GM13977 (cell line): ENCODE measurements at regions not wholly inside any gene's neighbourhood (a gene's known extent, or its start where the extent isn't known, plus 50 kb on each side); places are given as distances from the start of the nearest gene placed in this dataset.

Experiments used
- DNase-seq: peaks from one replicate; pipeline ENCODE4 v3.0.0; 2012; ENCODE audit warnings: low spot score
- in situ Hi-C: fragments of 300-500 bp; cut with MboI; formaldehyde crosslinking; loops from one replicate; pipeline ENCODE4 v1.12.0; 2022; ENCODE audit warnings: low sequenced_read_pairs, low pct_unique_long_range_greater_than_20kb, mixed read lengths, inconsistent platforms; ENCODE audit not compliant: unreplicated experiment
- TF ChIP-seq, protein P1 (sequence below): IDR thresholded peaks from 2 replicates; pipeline ENCODE4 v1.5.1; 2012; ENCODE audit warnings: mild to moderate bottlenecking, control low read depth; ENCODE audit not compliant: insufficient read depth; ENCODE audit errors: extremely low read depth, missing control alignments

DNA sequence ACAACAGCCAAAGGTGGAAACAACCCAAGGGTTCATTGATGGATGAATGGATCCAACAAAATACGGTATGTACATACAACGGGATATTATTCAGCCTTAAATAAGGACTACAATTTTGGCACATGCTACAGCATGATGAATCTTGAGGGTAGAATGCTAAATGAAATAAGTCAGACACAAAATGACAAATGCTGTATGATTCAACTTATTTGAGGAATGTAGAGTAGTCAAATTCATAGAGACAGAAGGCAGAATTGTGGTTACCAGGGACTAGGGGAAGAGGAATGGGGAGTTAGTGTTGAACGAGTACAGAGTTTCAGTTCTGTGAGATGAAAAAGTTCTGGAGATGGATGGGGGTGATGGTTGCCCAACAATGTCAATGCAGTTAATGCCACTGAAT is 118.0 kb upstream of the PAXBP1 start:
- in situ Hi-C loops, result no loop called here
- no peak for DNase-seq
- TF ChIP-seq, protein P1, sequence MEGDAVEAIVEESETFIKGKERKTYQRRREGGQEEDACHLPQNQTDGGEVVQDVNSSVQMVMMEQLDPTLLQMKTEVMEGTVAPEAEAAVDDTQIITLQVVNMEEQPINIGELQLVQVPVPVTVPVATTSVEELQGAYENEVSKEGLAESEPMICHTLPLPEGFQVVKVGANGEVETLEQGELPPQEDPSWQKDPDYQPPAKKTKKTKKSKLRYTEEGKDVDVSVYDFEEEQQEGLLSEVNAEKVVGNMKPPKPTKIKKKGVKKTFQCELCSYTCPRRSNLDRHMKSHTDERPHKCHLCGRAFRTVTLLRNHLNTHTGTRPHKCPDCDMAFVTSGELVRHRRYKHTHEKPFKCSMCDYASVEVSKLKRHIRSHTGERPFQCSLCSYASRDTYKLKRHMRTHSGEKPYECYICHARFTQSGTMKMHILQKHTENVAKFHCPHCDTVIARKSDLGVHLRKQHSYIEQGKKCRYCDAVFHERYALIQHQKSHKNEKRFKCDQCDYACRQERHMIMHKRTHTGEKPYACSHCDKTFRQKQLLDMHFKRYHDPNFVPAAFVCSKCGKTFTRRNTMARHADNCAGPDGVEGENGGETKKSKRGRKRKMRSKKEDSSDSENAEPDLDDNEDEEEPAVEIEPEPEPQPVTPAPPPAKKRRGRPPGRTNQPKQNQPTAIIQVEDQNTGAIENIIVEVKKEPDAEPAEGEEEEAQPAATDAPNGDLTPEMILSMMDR, result no peak

DNA sequence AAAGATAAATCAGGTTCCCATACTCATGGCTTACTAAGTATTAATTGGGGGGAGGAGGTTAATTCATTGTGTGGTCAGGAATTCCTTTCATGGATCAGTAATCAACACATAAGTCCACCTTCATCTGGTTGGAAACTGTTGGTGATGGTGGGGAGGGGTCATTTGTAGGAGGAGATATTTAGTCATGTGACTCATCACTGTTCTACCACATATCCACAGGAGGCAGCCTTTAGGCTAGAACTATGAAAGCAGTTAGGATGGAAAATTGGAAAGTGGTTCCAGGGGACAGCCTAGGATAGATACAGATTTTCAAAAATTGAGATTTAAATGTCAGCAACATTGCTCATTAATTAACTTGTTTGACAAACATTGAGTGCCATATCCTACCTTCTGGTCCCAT is 122.8 kb upstream of the PAXBP1 start:
- no peak for DNase-seq
- in situ Hi-C loops, result no loop called here
- TF ChIP-seq, protein P1, result no peak

DNA sequence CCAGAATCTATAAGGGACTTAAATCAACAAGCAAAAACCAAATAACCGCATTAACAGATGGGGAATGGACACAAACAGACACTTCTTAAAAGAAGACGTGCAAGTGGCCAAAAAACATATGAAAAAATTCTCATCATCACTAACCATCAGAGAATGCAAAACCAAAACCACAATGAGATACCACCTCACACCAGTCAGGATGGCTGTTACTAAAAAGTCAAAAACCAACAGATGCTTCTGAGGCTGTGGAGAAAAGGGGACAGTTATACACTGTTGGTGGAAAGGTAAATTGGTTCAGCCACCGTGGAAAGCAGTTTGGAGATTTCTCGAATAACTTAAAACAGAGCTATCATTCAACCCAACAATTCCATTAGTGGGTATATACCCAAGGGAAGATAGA is 124.9 kb upstream of the OLIG2 start:
- in situ Hi-C loops, result no loop called here
- DNase-seq, result no peak
- TF ChIP-seq, protein P1, result no peak

DNA sequence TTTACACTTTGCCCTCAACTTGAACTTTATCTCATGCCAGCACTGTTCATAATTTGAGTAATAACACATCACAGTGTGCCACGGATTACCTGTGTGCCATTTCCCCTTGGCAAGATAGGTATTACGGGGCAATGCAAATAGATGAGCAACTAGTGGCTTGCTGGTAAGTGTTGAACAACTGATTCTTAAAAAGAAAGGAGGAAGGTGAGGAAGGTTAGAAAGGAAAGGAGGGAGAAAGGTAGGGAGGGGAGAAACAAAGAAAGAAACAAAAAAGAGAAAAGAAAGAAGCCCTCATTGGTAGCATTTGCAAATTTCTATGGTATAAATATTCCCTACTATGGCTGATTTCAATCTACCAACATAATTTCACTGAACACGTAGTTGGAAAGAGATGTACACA is 118.2 kb upstream of the OLIG2 start:
- in situ Hi-C loops, result no loop called here
- TF ChIP-seq, protein P1, result no peak
- no peak for DNase-seq

DNA sequence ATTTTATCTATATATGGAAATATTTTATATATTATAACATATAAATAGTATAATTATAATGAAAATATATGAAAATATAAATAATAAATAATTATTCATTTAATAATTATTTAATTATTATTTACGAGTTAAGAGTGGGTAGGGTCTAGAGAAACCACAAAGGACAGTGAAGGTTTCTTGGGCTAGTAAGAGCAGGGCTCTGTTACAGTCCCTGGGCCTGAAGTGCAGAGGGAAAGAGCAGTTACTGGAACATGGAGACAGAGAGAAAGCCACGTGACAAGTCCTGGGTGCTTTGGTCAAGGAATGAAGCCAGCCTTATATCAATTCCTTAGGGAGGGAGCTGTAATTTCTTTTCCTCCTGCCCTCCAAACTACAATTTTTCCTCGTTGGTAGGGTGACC is 117.2 kb upstream of the OLIG2 start:
- TF ChIP-seq, protein P1, result no peak
- DNase-seq, result no peak
- in situ Hi-C loops, result no loop called here

DNA sequence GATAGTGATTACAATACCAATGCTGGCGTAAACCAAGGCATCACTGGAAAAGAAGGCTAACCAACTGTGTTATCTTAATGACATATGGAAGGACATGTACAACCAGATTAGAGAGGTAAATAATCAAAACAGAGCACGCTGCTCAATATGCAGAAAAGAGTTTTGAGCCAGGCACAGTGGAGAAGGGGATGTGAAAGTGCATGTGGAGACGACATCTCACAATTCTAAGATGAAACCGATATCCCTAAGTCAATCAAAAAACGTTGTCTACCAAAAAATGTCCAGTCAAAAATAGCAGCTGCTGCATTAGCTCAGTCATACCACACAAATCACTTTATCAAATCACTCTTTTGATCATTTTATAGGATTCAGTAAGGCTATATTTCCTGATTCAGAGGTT is 116.3 kb upstream of the OLIG2 start:
- in situ Hi-C loops, result no loop called here
- DNase-seq, result no peak
- TF ChIP-seq, protein P1, result no peak

DNA sequence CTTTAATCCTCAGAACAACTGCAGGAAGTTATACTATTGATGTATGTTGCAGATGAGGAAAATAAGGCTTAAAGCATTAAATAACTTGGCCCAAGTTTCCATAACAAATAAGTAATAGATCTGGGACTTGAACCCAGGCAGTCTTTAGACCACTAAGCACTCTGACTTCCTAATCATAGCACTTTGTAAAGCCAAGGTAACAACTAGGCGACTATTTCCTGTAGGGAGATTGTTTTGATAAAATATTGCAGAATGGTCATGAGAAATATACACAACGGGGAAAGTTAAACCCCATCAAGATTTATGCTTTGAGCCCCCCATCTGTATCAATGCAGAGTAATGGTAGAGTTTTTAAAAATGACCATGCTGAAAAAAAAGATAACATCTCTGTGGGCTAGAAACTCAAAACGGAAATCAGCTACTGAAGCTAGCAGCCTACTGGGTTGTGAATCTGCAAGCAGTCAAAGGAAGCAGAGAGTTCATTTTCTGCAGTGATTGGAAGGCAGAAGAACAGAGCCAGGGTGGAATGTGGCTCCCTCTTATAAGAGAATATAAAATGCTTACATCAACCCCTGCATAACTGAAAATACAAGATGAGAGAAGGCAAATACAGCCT is 111.2 kb upstream of the OLIG2 start:
- in situ Hi-C loops, result no loop called here
- TF ChIP-seq, protein P1, result no peak
- DNase-seq, result no peak
